ENCODE measurements at regions not wholly inside any gene's neighbourhood (a gene's known extent, or its start where the extent isn't known, plus 50 kb on each side); places are given as distances from the start of the nearest gene placed in this dataset.

- Mint-ChIP-seq H3K36me3 (no peaks in the 10 kb centered on the region), H3K4me1 (peaks cover 22 to 45% (median 38%) of the 10 kb centered on the region in 4 donors), H3K4me3 (peak overlapping the region in 5 of 8 donors; percentile 1 to 62 (median 46)), H3K9me3 (peaks cover 0 to 5% (median 0%) of the 10 kb centered on the region in 8 donors), H3K27me3 (no peaks in the 10 kb centered on the region), H3K27ac (peak overlapping the region; percentile 10 to 81 (median 44))
- Histone ChIP-seq H3K27me3 (ENCODE audit: insufficient read depth, low read length) (no peaks in the 10 kb centered on the region), H3K27ac (ENCODE audit: low read depth, low read length) (no peak overlapping the region), H3K36me3 (ENCODE audit: insufficient read depth, low read length) (no peaks in the 10 kb centered on the region), H3K9me3 (ENCODE audit: control insufficient read depth in 1 of 2, low read length in 2 of 2) (no peaks in the 10 kb centered on the region), H3K4me1 (ENCODE audit: insufficient read depth, low read length) (peaks cover 24% of the 10 kb centered on the region), H3K4me3 (ENCODE audit: low read length in 2 of 2) (no peak overlapping the region)
- intact Hi-C loops (cut with micrococcal nuclease): no loop called here
- POLR2A ChIA-PET (ENCODE audit: partially characterized antibody): interaction anchor here (1.3 to 3.2 kb wide), 3 partner anchors 10 to 169 kb away, joined by 3 to 24 read pairs (median 15); partner anchors contain the start of gene FNDC3A
- no peak for DNase-seq
- CTCF ChIA-PET (ENCODE audit: partially characterized antibody): no interaction called here
Measured at GRCh38 chr13:48806522-48806921, 152.8 kb downstream of the CYSLTR2 start.

- H3K27ac ChIP-seq (ENCODE audit: low read depth, low read length): no peak overlapping the region
- no peaks in the 10 kb centered on the region for H3K36me3 ChIP-seq (ENCODE audit: insufficient read depth, low read length)
- Mint-ChIP-seq H3K27me3 (peaks cover 0 to 3% of the 10 kb centered on the region in 2 donors), H3K27ac (no peak overlapping the region), H3K36me3 (no peaks in the 10 kb centered on the region), H3K4me1 (peaks cover 22 to 36% (median 33%) of the 10 kb centered on the region in 4 donors), H3K4me3 (no peak overlapping the region), H3K9me3 (peaks cover 0 to 7% (median 3%) of the 10 kb centered on the region in 8 donors)
- no peaks in the 10 kb centered on the region for H3K27me3 ChIP-seq (ENCODE audit: insufficient read depth, low read length)
- CTCF ChIA-PET (ENCODE audit: partially characterized antibody): interaction anchor here (1.0 kb wide), 1 partner anchor 9 kb away, joined by 3 read pairs; no protein-coding TSS in a partner anchor
- no peaks in the 10 kb centered on the region for H3K9me3 ChIP-seq (ENCODE audit: control insufficient read depth in 1 of 2, low read length in 2 of 2)
- DNase-seq: no peak
- POLR2A ChIA-PET (ENCODE audit: partially characterized antibody): no interaction called here
- intact Hi-C loops (cut with micrococcal nuclease): no loop called here
- H3K4me3 ChIP-seq (ENCODE audit: low read length in 2 of 2): no peak overlapping the region
- peaks cover 24% of the 10 kb centered on the region for H3K4me1 ChIP-seq (ENCODE audit: insufficient read depth, low read length)
Measured at GRCh38 chr13:48808683-48809082, 155.0 kb downstream of the CYSLTR2 start.

GRCh38 chr13:48810013-48810412, 156.3 kb downstream of the CYSLTR2 start:
- Mint-ChIP-seq H3K27ac (no peak overlapping the region), H3K36me3 (no peaks in the 10 kb centered on the region), H3K27me3 (peaks cover 0 to 3% of the 10 kb centered on the region in 2 donors), H3K4me3 (peak overlapping the region in 1 of 8 donors; percentile 2), H3K4me1 (peaks cover 18 to 25% (median 24%) of the 10 kb centered on the region in 4 donors), H3K9me3 (peaks cover 0 to 4% (median 3%) of the 10 kb centered on the region in 8 donors)
- no peaks in the 10 kb centered on the region for H3K9me3 ChIP-seq (ENCODE audit: control insufficient read depth in 1 of 2, low read length in 2 of 2)
- no peaks in the 10 kb centered on the region for H3K27me3 ChIP-seq (ENCODE audit: insufficient read depth, low read length)
- ChIA-PET CTCF (ENCODE audit: partially characterized antibody) (no interaction called here), POLR2A (ENCODE audit: partially characterized antibody) (no interaction called here)
- no peaks in the 10 kb centered on the region for H3K36me3 ChIP-seq (ENCODE audit: insufficient read depth, low read length)
- no peak overlapping the region for H3K27ac ChIP-seq (ENCODE audit: low read depth, low read length)
- peaks cover 17% of the 10 kb centered on the region for H3K4me1 ChIP-seq (ENCODE audit: insufficient read depth, low read length)
- DNase-seq: no peak
- intact Hi-C loops (cut with micrococcal nuclease): no loop called here
- H3K4me3 ChIP-seq (ENCODE audit: low read length in 2 of 2): no peak overlapping the region

GRCh38 chr13:48813518-48813917, 159.8 kb downstream of the CYSLTR2 start:
- DNase-seq: no peak

GRCh38 chr13:48816700-48817099, 159.0 kb upstream of the FNDC3A start:
- no peak for DNase-seq
- Mint-ChIP-seq H3K9me3 (peaks cover 0 to 4% (median 0%) of the 10 kb centered on the region in 8 donors), H3K4me1 (peaks cover 9 to 26% (median 16%) of the 10 kb centered on the region in 4 donors), H3K36me3 (peaks cover 0 to 3% of the 10 kb centered on the region in 2 donors), H3K27me3 (peaks cover 0 to 3% of the 10 kb centered on the region in 2 donors), H3K27ac (peak overlapping the region; percentile 9 to 94 (median 82)), H3K4me3 (peak overlapping the region; percentile 64 to 89 (median 83))
- no peak overlapping the region for H3K27ac ChIP-seq (ENCODE audit: low read depth, low read length)
- no peaks in the 10 kb centered on the region for H3K36me3 ChIP-seq (ENCODE audit: insufficient read depth, low read length)
- POLR2A ChIA-PET (ENCODE audit: partially characterized antibody): interaction anchor here (1.6 to 3.0 kb wide), 3 partner anchors 12 to 159 kb away, joined by 5 to 24 read pairs (median 12); partner anchors contain the start of gene FNDC3A
- intact Hi-C loops (cut with micrococcal nuclease): loop anchor here (1.0 kb wide), 1 partner anchor 11 kb away; no protein-coding TSS in a partner anchor
- no peaks in the 10 kb centered on the region for H3K9me3 ChIP-seq (ENCODE audit: control insufficient read depth in 1 of 2, low read length in 2 of 2)
- H3K27me3 ChIP-seq (ENCODE audit: insufficient read depth, low read length): no peaks in the 10 kb centered on the region
- H3K4me3 ChIP-seq (ENCODE audit: low read length in 2 of 2): peak overlapping the region; percentile 20 to 39
- CTCF ChIA-PET (ENCODE audit: partially characterized antibody): interaction anchor here (0.9 to 2.0 kb wide), 5 partner anchors 9 to 778 kb away, joined by 3 to 5 read pairs (median 5); no protein-coding TSS in a partner anchor
- peaks cover 15% of the 10 kb centered on the region for H3K4me1 ChIP-seq (ENCODE audit: insufficient read depth, low read length)

More at GRCh38 chr13:48813518-48813917, 159.8 kb downstream of the CYSLTR2 start:
- ChIA-PET CTCF (ENCODE audit: partially characterized antibody) (no interaction called here), POLR2A (ENCODE audit: partially characterized antibody) (interaction anchor here (0.7 to 1.4 kb wide), 2 partner anchors 18 to 162 kb away, joined by 3 to 4 read pairs; partner anchors contain the start of gene FNDC3A)
- Histone ChIP-seq H3K9me3 (ENCODE audit: control insufficient read depth in 1 of 2, low read length in 2 of 2) (no peaks in the 10 kb centered on the region), H3K27ac (ENCODE audit: low read depth, low read length) (no peak overlapping the region), H3K27me3 (ENCODE audit: insufficient read depth, low read length) (no peaks in the 10 kb centered on the region), H3K4me1 (ENCODE audit: insufficient read depth, low read length) (peaks cover 15% of the 10 kb centered on the region), H3K4me3 (ENCODE audit: low read length in 2 of 2) (no peak overlapping the region), H3K36me3 (ENCODE audit: insufficient read depth, low read length) (no peaks in the 10 kb centered on the region)
- H3K4me3 Mint-ChIP-seq: no peak overlapping the region
- no peak overlapping the region for H3K27ac Mint-ChIP-seq
- H3K27me3 Mint-ChIP-seq: peaks cover 0 to 3% of the 10 kb centered on the region in 2 donors
- peaks cover 12 to 20% (median 17%) of the 10 kb centered on the region in 4 donors for H3K4me1 Mint-ChIP-seq
- H3K9me3 Mint-ChIP-seq: peaks cover 0 to 4% (median 3%) of the 10 kb centered on the region in 8 donors
- intact Hi-C loops (cut with micrococcal nuclease): no loop called here
- H3K36me3 Mint-ChIP-seq: no peaks in the 10 kb centered on the region

- Histone ChIP-seq H3K27me3 (ENCODE audit: insufficient read depth, low read length) (no peaks in the 10 kb centered on the region), H3K4me1 (ENCODE audit: insufficient read depth, low read length) (peaks cover 15% of the 10 kb centered on the region), H3K9me3 (ENCODE audit: control insufficient read depth in 1 of 2, low read length in 2 of 2) (no peaks in the 10 kb centered on the region), H3K27ac (ENCODE audit: low read depth, low read length) (peak overlapping the region; percentile 19), H3K4me3 (ENCODE audit: low read length in 2 of 2) (peak overlapping the region; percentile 20 to 39), H3K36me3 (ENCODE audit: insufficient read depth, low read length) (no peaks in the 10 kb centered on the region)
- intact Hi-C loops (cut with micrococcal nuclease): loop anchor here (1.0 kb wide), 1 partner anchor 12 kb away; no protein-coding TSS in a partner anchor
- H3K36me3 Mint-ChIP-seq: peaks cover 0 to 3% of the 10 kb centered on the region in 2 donors
- DNase-seq: peak in 3 of 5 donors; percentile 22 to 30 (median 25)
- H3K4me1 Mint-ChIP-seq: peaks cover 9 to 26% (median 16%) of the 10 kb centered on the region in 4 donors
- peak overlapping the region; percentile 9 to 94 (median 82) for H3K27ac Mint-ChIP-seq
- CTCF ChIA-PET (ENCODE audit: partially characterized antibody): interaction anchor here (0.9 to 2.0 kb wide), 6 partner anchors 9 to 779 kb away, joined by 3 to 5 read pairs (median 4); no protein-coding TSS in a partner anchor
- H3K9me3 Mint-ChIP-seq: peaks cover 0 to 4% (median 0%) of the 10 kb centered on the region in 8 donors
- H3K27me3 Mint-ChIP-seq: peaks cover 0 to 3% of the 10 kb centered on the region in 2 donors
- peak overlapping the region; percentile 64 to 89 (median 83) for H3K4me3 Mint-ChIP-seq
- POLR2A ChIA-PET (ENCODE audit: partially characterized antibody): interaction anchor here (1.6 to 3.0 kb wide), 3 partner anchors 11 to 159 kb away, joined by 5 to 24 read pairs (median 12); partner anchors contain the start of gene FNDC3A
Measured at GRCh38 chr13:48817166-48817802, 158.4 kb upstream of the FNDC3A start.
